Body of pancreas (tissue), 4 donors: ENCODE measurements at regions not wholly inside any gene's neighbourhood (a gene's known extent, or its start where the extent isn't known, plus 50 kb on each side); places are given as distances from the start of the nearest gene placed in this dataset.

Source experiments
- ATAC-seq: fragments of 150-250 bp; one replicate; pipeline ENCODE4 v1.9.1; 2016
- DNase-seq, 4 donors: peaks; one replicate each; pipeline ENCODE4 v3.0.0-alpha.2; 2019
- H3K27ac ChIP-seq, 4 donors: fragments of 200-600 bp; sonication (generic); 1 replicate in 3 of 4; 2 replicates in 1 of 4; pipeline versions ENCODE4 v1.5.1 to v1.6.1; 2016 to 2019; ENCODE audit warnings: mild to moderate bottlenecking in 1 of 4, mixed read lengths in 1 of 4, moderate library complexity in 1 of 4
- H3K27me3 ChIP-seq, 2 donors: fragments of 200-600 bp; sonication (generic); one replicate each; pipeline ENCODE4 v1.6.0; 2016; ENCODE audit warnings: mild to moderate bottlenecking in 1 of 2
- H3K36me3 ChIP-seq, 2 donors: fragments of 200-600 bp; sonication (generic); replicated peaks in 1 of 2; 2 replicates each; pipeline ENCODE4 v1.5.1; 2016; ENCODE audit warnings: low read depth in 2 of 2; ENCODE audit not compliant: insufficient read depth in 1 of 2
- H3K4me1 ChIP-seq: fragments of 200-600 bp; sonication (generic); one replicate; pipeline ENCODE4 v1.6.0; 2016
- H3K4me3 ChIP-seq, 2 donors: fragments of 200-600 bp; sonication (generic); 1 replicate in 1 of 2; 2 replicates in 1 of 2; pipeline ENCODE4 v1.5.1; 2016 to 2019
- H3K9me3 ChIP-seq, 3 donors: fragments of 200-600 bp; sonication (generic); 1 replicate in 2 of 3; 2 replicates in 1 of 3; pipeline ENCODE4 v1.5.1; 2016
- CTCF ChIP-seq, 7 experiments: fragments of 450-650 bp in 4 of 7; fragments of 200-600 bp in 3 of 7; sonication (generic) in 3 of 7; IDR thresholded peaks; one replicate each; pipeline ENCODE4 v1.5.1; 2016 to 2019; ENCODE audit warnings: antibody characterized with exemption in 7 of 7
- POLR2A ChIP-seq, 3 donors: fragments of 450-650 bp; IDR thresholded peaks; one replicate each; pipeline ENCODE4 v1.6.1; 2016; ENCODE audit warnings: antibody characterized with exemption in 3 of 3, mild to moderate bottlenecking in 2 of 3
- WGBS, 2 donors: methylation state at CpG; one replicate each; pipeline ENCODE4 v1.1.5; 2017; 5-methylcytosine and 5-hydroxymethylcytosine counted together
- intact Hi-C: fragments of 100-400 bp; cut with DNase I; formaldehyde crosslinking; loops from one replicate; pipeline ENCODE4 v1.15.1; 2023

- Histone ChIP-seq H3K4me1 (no peaks in the 10 kb centered on the region), H3K4me3 (no peak overlapping the region), H3K27me3 (no peaks in the 10 kb centered on the region), H3K36me3 (no peaks in the 10 kb centered on the region), H3K9me3 (no peaks in the 10 kb centered on the region), H3K27ac (no peak overlapping the region)
- intact Hi-C loops: no loop called here
- ATAC-seq (no peak), DNase-seq (no peak)
- WGBS, 2 donors: 40 to 42% methylated on average over 1 of the region's 1 CpG
- TF ChIP-seq POLR2A (IDR thresholded peaks at IDR 0.05) (no peak), CTCF (IDR thresholded peaks at IDR 0.05) (no peak)
Measured at GRCh38 chr4:130714006-130714405, 1618.1 kb downstream of the C4orf33 start.

GRCh38 chr4:130722361-130722760 is 1626.4 kb downstream of the C4orf33 start:
- Histone ChIP-seq H3K27me3 (no peaks in the 10 kb centered on the region), H3K27ac (no peak overlapping the region), H3K4me1 (no peaks in the 10 kb centered on the region), H3K4me3 (no peak overlapping the region), H3K9me3 (no peaks in the 10 kb centered on the region), H3K36me3 (no peaks in the 10 kb centered on the region)
- TF ChIP-seq POLR2A (IDR thresholded peaks at IDR 0.05): no peak
- no peak for TF ChIP-seq CTCF (IDR thresholded peaks at IDR 0.05)
- DNase-seq (no peak), ATAC-seq (no peak)
- intact Hi-C loops: no loop called here

DNA sequence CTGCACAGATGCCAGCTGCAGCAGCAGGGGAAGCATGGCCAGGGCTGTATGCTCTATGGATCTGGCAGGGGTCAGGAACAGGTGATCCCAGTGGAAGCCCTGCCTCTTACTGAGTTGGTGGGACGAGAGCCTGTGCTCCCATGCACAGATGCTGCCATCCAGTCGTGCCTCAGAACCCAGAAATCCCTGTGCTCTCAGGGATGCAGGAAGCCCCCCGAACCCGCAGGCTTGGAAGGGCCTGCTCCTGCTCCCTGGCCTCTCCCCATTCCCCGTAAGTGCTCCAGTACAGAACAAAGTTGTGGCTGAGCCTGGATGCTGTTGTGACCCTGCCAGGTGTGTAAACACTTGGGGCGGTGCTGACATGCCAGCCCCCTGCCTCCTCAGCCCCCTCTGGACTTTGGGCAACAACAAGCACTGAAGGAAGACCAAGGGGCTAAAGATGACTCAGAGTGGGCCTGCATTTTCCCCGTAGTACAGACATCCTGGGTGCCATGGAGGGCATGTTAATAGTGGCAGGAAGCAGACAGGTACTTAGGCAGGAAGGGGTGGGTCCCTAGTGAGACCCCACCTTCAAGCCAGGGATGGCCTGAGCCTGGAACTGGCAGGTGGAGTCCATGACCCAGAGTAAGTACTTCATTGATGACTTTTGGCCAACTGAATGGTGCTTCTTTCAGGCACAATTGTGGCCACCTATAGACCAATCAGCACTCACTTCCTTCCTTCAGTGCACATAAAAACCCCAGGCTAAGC is 1640.7 kb downstream of the C4orf33 start:
- intact Hi-C loops: no loop called here
- TF ChIP-seq POLR2A (IDR thresholded peaks at IDR 0.05): no peak
- TF ChIP-seq CTCF (IDR thresholded peaks at IDR 0.05): no peak
- Histone ChIP-seq H3K4me1 (no peaks in the 10 kb centered on the region), H3K9me3 (no peaks in the 10 kb centered on the region), H3K27me3 (no peaks in the 10 kb centered on the region), H3K27ac (no peak overlapping the region), H3K4me3 (no peak overlapping the region), H3K36me3 (no peaks in the 10 kb centered on the region)
- ATAC-seq (no peak), DNase-seq (no peak)
- 75 to 83% methylated on average over 5 to 7 of the region's 7 CpGs for WGBS, 2 donors

DNA sequence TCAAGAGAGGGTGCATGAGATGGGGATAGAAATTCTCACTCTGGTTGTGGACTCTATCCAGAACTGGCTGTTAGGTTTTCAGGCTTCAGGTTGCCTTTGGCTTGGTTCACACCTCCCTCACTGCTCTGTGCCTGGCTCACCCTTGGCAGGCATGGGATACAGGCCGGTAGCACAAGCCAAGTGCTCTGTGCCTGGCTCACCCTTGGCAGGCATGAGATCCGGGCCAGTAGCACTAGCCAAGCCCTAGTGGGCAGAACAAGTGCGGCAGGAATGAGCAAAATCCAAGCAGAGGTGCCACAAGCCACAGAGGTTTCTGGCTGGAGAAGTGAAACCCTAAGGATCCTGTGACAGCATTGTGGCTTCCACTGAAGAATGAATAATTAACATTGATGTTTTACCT is 1642.3 kb downstream of the C4orf33 start:
- Histone ChIP-seq H3K36me3 (no peaks in the 10 kb centered on the region), H3K4me3 (no peak overlapping the region), H3K27me3 (no peaks in the 10 kb centered on the region), H3K9me3 (no peaks in the 10 kb centered on the region), H3K27ac (no peak overlapping the region), H3K4me1 (no peaks in the 10 kb centered on the region)
- TF ChIP-seq POLR2A (IDR thresholded peaks at IDR 0.05) (no peak), CTCF (IDR thresholded peaks at IDR 0.05) (no peak)
- 78 to 91% methylated on average over 2 to 3 of the region's 3 CpGs for WGBS, 2 donors
- intact Hi-C loops: no loop called here
- DNase-seq (no peak), ATAC-seq (no peak)

DNA sequence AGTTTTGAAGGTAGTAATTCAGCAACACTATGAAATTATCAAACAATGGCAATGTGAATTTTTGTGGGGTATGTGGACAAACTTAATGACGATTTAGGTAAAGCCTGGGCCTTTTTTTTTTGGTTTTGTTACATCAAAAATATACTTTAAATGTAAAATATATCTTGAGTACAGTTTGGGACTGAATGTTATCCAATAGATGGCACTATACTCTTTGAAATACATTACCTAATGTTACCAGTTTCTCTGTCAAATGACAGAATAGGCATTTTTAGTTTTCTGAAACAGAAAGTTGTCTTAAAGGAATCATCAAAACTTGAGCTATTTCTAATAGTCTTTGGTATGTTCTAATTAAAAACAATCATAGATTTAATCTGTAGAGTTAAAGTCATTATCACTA is 1651.9 kb downstream of the C4orf33 start:
- no peak overlapping the region for H3K27ac ChIP-seq
- H3K27me3 ChIP-seq: no peaks in the 10 kb centered on the region
- H3K36me3 ChIP-seq: no peaks in the 10 kb centered on the region
- TF ChIP-seq CTCF (IDR thresholded peaks at IDR 0.05) (peak in 6 of 7 experiments; percentile 35 to 50 (median 44)), POLR2A (IDR thresholded peaks at IDR 0.05) (no peak)
- ATAC-seq: no peak
- H3K9me3 ChIP-seq: no peaks in the 10 kb centered on the region
- no peak for DNase-seq
- intact Hi-C loops: no loop called here
- WGBS, 2 donors: 6 to 9% methylated on average over 1 of the region's 1 CpG
- no peaks in the 10 kb centered on the region for H3K4me1 ChIP-seq
- H3K4me3 ChIP-seq: no peak overlapping the region
